Skeletal muscle cell (primary cell): ENCODE measurements at regions not wholly inside any gene's neighbourhood (a gene's known extent, or its start where the extent isn't known, plus 50 kb on each side); places are given as distances from the start of the nearest gene placed in this dataset.
A peak's percentile ranks its signal among the peaks of the same experiment; 100 is the strongest.
"Not testable (repeated sequence)": the region's sequence is repeated elsewhere in the genome, so short reads cannot be mapped to it uniquely, and the experiment has no call there.

Source experiments
- DNase-seq: peaks from one replicate; pipeline ENCODE4 v3.0.0-alpha.2; 2010; ENCODE audit warnings: low read depth
- H3K4me3 ChIP-seq: 2 replicates; pipeline ENCODE4 v1.5.1; 2011; ENCODE audit warnings: low read depth, mild to moderate bottlenecking, control low read depth, low read length, moderate library complexity

DNA sequence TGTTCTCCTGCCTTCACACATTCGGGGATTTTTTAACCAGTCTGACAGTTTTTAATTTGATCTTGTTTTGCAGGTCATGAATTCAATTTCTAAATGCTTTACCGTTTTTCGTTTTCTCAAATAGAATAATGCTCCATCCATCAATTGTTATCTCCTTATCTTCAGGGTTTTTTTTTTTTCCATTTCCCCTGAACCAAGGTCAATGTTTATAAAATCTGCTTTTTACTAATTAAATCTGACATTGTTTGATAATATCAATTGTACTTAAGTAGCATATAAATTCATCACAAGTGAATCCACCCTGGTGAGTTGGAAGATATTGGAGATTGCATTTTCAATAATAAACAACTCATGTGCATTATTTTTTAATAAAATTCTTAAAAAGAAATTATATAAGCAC is 2004.6 kb upstream of the WWC1 start:
- no peak overlapping the region for H3K4me3 ChIP-seq
- DNase-seq = no peak

DNA sequence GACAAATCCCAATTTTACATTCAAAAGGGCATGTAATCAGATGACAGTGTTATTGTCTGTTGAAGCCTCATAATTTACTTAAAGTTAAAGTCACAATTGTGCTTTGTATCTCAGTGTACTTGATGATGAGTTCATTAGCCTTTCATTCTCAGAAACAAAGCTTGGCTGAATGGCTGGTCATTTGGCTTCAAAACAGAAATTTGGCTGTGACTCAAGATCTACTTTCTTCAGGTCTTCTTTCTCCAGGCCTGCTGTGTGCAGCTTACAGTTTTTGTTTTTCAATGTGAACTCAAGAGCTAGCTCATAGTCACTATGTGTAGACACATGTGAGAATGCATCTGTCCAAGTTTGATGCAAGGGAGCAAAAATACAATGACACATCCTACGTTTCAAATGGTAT is 2003.6 kb upstream of the WWC1 start:
- no peak overlapping the region for H3K4me3 ChIP-seq
- no peak for DNase-seq

DNA sequence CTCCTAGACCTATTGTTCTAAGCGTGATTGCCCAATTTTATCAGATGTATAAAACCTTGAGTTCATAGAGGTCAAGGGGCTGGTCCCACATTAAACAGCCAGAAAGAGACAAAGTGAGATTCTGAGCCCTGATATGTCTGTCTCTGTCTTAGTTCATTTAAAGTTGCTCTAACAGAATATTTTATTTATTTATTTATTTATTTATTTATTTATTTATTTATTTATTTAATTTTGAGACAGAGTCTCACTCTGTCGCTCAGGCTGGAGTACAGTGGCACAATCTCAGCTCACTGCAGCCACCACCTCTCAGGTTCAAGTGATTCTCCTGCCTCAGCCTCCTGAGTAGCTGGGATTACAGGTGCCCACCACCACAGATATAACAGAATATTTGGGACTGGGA is 1999.6 kb upstream of the WWC1 start:
- DNase-seq = not testable (repeated sequence)

DNA sequence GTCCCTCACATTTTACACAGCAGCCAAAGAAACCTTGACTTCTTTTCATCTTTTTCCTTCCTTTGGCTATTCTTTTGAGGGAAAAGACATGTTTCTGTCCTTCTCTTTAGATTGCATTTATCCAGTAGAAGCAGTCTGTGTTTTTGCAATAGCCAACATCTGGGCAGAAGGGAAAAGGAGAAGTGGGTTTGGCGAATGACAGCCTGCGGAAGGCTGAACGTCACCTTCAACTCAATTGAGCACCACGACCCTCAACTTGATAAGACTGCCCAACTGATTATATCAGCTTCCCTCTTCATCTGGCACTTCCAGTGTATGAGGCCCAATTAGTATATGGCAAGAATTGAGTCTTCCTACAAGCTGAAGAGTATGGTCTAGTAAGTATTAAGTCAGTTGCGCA is 1997.6 kb upstream of the WWC1 start:
- no peak overlapping the region for H3K4me3 ChIP-seq
- DNase-seq = no peak

More for the DNA sequence above, 1999.6 kb upstream of the WWC1 start:
- H3K4me3 ChIP-seq = not testable (repeated sequence)

DNA sequence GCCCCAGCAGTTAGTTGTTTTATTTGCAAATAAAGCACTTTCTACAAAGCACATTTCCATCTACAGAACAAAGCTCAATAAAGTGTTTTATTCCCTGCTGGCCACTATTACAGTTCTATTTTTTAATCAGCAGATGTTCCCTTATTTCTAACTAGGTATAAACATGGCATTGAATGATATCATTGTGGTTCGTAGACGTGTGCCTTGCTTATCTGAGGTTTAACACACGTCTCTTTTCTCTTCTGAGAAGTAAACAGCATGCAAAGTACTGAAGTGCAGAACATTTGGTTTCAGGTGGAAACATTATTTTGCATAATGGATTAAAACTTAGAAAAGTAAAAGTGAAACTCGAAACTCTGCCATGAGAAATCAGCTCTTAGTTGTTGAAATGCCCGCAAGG is 1989.3 kb upstream of the WWC1 start:
- DNase-seq = no peak
- no peak overlapping the region for H3K4me3 ChIP-seq

DNA sequence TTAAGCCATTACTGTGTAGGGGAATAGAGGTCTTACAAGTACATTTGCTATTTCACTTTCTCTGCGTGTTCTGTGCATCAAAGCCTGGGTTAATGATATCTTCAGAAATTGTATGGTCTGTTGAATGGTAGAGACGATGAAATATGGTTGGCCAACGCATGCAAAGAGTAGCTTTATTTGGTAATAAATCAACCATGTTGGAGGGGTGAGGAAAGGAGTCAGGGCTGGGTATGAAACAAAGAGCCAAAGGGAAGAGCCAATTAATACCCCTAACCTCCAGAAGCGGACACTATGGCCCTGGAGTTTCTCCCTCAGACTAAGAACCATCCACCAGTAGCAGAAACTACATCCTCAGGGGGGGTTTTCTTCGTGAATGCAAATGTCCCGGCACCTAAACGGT is 1974.0 kb upstream of the WWC1 start:
- DNase-seq = no peak

DNA sequence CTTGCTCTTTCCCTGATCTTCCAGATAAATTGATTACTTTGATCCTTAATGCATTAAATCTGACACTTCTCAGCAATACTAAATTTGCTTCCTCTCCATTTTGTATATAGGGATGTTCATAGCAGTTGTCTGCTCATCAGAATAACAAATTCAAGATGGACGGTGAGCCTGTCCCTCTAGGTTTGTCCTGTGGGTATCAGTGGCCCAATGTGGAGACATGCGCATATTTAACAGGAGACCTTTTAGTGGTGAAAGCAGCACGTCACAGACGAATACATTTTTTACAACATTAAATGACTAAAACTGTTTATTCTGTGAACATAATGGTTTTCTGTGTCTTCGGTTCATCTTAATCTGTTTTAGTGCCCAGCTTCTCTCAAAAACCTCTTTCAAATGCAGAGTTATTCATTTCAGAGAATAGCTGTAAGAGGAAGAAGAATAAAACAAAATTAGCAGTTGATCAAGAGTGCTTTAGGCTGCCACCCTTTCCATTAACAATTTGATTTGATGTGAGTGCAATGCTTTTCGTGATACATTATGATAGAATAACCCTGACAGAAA is 1970.4 kb upstream of the WWC1 start:
- no peak for DNase-seq
- no peak overlapping the region for H3K4me3 ChIP-seq

More for the DNA sequence above, 1974.0 kb upstream of the WWC1 start:
- H3K4me3 ChIP-seq = no peak overlapping the region

DNA sequence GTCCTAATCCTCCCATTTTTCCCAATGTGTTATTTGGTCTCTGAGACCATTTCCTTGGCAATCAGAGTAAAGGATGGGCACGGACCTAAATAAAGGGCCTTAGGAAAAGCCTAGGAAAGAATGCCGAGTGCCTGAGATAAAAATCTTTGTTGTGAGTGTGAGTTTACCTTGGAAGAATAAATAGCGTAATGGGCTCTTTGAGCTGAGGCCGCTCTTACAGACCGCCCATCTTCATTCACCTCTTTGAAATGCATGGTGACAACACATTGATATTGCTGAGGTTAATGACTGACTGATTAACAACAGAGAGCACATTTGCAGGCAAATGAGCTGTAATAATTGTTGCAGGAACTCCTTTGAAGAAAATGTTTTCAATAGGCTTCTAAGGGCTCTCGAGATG is 1967.1 kb upstream of the WWC1 start:
- DNase-seq = no peak

DNA sequence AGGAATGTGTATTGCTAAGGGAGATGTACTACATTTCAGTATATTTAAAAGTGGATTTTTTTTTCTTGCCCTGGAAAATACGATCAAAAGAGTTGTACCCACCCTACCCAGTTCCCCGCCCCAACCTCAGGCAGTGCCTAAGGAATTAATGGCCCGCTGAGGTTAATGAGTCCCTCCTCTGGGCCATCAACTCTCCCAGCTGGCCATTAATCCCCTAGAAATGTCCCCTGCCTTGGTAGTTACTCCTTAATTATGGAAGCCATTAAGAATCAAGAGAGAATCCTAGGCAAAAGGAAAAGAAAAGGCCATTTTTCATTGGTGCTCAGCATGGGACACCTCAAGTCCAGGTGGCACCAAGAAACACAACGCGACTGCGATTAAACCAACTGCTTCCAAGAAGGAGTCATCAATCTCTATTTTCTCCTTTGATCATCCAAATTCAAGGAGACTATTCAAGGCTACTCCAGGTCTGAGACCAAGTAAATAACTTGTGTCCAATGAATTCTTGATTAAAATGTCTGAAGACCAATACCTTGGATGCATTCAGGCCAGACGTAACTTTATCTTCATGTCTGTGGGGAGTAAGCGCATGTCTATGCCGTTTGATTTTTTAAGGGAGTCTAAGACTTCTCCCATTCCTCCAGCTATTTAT is 1962.2 kb upstream of the WWC1 start:
- DNase-seq = no peak
- no peak overlapping the region for H3K4me3 ChIP-seq

More for the DNA sequence above, 1967.1 kb upstream of the WWC1 start:
- no peak overlapping the region for H3K4me3 ChIP-seq

DNA sequence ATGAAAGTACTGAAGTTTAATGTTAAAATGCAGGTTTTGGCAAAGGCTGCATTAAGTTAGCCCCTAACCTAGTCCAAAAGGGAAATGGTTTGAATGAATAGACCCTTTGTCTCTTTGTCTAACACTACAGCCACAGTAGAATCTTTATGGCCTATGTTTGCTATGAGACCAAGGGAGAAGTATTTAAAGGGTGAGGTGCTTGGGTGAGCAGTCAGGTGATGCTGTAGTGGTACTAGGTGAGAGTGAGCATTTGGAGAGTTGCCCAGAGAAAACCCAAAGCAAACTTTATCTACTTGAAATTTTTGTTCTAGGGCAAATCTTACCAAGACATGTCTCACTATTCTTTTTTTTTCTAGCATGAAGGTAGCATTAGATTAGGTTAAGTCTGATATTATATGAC is 1961.4 kb upstream of the WWC1 start:
- H3K4me3 ChIP-seq = no peak overlapping the region
- DNase-seq = no peak

DNA sequence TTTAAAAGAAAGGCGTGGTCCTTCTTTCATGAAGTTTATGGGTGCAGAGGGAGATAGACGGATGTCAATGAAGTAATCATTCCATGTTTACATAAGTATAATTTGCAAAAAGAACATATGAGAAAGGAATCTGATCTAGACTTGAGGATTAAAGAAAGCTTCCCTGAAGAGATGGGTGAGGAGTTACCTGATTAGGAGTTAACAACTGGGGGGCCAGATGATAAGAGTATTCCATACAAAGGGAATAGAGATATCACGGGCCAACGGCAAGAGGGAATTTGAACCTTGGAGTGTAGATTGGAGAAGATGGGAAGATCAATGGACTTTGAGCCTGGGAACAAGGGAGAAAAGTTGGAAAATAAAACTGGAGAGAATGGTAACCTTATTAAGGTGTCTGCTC is 1959.9 kb upstream of the WWC1 start:
- H3K4me3 ChIP-seq = no peak overlapping the region
- no peak for DNase-seq

DNA sequence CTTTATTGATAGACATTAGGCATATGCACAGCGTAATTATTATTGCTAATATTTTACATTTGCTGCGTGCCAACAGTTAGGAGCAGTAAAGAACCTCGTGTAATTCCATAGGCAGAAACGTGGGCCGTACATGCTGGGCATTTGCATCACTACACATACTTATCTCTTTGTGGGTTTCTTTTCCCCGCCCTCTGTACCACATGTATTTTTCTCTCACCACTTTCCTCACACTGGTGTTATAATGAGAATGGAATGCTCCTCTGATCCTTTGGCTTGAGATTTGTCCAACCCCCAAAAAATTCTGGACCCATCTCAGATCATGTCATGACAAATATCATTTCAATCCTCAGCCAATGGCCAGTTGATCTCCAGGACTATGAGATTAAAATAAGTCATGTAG is 1952.6 kb upstream of the WWC1 start:
- H3K4me3 ChIP-seq = no peak overlapping the region
- no peak for DNase-seq

DNA sequence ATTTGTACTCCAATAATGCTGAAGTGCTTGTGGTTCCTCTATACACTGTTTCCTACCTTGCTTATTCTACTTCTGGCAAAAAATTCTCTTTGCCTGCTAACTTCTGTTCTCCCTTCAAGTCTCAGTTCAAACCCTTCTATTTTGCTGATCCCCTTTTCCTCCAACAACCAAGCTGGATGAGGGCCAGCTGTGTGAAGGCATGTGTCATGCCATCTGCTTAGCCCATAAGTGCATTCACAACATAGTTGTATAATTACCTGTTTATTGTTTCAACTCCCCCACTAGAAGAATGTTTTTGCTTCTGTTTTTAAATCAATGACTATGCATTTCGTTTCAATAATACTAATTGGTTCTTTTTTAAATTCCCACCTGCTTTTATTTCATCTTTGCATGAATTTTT is 1951.4 kb upstream of the WWC1 start:
- DNase-seq = no peak
- H3K4me3 ChIP-seq = no peak overlapping the region

DNA sequence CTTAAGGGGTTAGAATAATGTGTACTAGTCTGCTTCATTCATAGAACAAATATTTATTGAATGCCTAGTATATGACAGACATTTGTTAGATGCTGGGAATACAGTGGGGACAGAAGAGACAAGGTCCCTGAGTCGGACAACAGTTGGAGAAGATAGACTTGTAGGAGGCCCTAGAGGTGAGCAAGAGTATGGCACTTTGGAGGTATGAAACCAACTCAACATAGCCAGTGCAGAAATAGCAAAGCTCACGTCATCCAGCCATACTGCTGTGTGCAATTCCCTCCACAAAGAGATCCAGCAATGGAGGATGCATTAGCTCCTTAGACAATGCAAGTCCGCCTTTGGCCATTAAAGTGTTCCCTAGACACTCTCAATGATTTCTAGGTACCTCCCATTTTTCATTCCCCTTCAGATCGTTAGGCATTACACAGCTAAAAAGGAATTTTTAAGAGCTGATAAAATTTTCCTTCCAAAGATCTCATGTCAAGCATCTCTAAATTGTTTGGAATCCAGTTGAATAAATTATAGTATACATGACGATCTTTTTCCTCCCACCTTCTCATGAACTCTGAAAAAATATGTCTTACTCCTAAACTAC is 1949.6 kb upstream of the WWC1 start:
- DNase-seq = no peak
- no peak overlapping the region for H3K4me3 ChIP-seq

DNA sequence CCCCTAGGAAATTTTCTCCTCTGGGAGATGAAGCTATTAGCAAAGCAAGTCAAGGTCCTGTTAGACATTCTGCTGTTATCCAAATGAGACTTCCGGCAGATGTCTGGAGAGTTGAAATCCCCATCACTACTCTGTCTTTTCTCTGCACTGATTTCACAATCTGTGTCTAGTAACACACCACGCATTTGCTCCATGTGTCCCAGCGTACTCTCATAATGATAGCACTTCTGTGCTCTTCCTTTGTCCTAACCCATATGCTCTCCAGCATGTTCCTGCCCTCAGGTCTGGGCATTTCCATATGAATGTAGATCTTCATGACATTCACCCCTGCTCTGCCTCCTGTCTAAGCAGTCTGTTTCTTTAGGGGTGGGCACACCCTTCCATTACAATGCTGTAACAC is 1949.0 kb upstream of the WWC1 start:
- DNase-seq = no peak
- no peak overlapping the region for H3K4me3 ChIP-seq

DNA sequence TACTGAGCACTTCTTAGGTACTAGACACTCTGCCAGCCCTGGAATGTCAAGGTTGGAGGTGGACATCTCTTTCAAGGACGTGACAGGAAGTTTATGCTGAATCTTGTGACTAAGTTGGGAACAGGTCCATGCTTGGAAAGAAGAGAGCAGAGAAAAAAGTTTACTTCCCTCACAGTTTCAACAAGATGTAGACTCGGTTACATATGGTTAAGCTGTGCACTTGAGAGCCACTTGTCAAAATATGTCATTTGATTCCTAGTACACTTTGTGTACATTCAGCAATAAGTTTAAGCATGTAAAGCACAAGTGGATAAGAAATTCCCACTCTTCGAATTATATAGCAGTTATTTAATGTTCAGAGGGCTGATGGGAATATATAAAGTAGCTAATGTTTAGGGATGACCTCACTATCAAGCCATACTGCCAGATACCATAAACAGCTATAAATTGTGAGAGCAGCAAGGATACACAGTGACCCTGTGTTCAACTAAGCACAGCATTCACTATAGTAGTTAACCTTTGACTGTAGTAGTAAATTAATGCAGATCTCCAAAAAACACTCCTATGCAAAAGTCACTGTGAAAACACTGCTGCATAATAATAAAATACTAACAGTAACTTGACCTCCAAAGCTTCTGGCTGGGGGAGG is 1944.6 kb upstream of the WWC1 start:
- no peak overlapping the region for H3K4me3 ChIP-seq
- no peak for DNase-seq

DNA sequence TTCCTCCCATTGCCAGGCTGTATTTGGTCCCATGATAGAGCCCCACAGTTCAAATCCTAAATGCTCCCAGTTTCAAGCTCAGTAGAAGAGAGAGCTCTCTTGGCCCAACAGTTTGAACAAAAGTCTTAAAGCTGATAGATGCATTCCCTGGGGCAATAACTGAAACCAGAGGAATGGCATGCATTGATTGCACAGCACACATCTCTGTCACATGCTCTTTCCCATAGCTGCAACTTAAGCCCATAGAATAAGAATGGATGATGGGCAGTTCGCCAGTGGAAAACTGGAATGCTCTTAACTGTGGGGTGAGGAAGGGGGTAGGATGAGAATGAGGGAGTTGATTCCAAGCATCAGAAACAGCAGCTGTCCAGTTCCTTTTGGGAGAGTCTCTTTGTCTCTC is 1942.4 kb upstream of the WWC1 start:
- H3K4me3 ChIP-seq = no peak overlapping the region
- DNase-seq = peak; percentile 19

DNA sequence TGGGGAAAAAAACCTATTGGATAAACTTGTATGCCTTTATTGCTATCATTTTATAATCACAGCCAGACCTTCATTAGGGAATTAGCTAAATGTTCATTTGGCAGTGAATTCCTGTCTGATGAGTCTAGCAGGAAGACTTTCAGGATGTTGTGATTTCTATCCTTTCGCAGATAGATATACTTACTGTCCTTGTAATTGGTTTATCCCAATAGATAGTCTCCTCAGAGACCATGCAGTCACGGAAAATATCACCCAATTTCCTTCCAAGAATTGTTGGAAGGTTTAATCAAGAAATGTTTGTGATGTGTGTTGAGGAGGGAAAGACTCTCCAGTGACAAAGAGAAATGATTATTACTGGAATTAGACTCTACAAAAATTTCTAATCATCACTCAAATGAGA is 1937.9 kb upstream of the WWC1 start:
- DNase-seq = no peak
- H3K4me3 ChIP-seq = no peak overlapping the region

DNA sequence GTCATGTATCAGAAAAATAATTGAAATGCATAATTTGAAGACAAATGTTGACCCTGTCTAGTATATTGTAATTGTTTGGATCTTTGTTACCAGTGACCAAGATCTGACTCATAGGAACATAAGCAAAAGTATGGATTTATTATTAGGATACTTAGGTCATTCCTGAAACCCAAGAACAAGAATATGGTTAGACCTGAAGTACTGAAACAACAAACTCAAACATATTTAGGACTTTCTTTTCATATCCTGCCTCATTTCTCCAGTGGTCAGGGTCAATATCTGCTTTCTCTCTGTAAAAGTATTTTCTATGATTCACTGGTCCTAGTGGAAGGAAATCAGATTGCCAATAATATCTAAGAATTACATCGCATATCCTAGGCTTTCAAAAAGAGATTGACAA is 1937.1 kb upstream of the WWC1 start:
- DNase-seq = no peak
- no peak overlapping the region for H3K4me3 ChIP-seq

DNA sequence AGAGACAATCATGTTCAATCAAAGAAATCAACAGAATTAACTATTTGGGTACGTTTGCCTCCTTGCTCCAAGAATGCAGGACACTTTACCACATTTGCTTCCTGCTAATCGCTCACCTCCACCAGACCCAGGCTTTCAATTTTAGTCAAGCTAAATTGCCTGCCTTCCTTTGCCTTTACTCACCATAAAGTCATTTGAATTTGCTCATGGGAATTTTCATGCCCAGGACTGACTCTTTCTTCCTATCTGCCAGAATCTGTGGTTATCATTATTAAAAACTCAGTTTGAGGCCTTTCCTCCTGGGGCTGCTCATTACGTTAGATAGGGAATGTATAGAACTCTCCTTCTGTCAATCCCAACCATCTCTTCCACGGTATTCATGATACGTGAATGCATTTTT is 1935.3 kb upstream of the WWC1 start:
- DNase-seq = no peak
- no peak overlapping the region for H3K4me3 ChIP-seq
